Ammon's horn (tissue), 1 donor: ENCODE measurements at regions not wholly inside any gene's neighbourhood (a gene's known extent, or its start where the extent isn't known, plus 50 kb on each side); places are given as distances from the start of the nearest gene placed in this dataset.
"Not testable (repeated sequence)": the region's sequence is repeated elsewhere in the genome, so short reads cannot be mapped to it uniquely, and the experiment has no call there.

Experiments used
- DNase-seq: peaks from one replicate; pipeline ENCODE4 v3.0.0-alpha.2; 2016; ENCODE audit warnings: low spot score

DNA sequence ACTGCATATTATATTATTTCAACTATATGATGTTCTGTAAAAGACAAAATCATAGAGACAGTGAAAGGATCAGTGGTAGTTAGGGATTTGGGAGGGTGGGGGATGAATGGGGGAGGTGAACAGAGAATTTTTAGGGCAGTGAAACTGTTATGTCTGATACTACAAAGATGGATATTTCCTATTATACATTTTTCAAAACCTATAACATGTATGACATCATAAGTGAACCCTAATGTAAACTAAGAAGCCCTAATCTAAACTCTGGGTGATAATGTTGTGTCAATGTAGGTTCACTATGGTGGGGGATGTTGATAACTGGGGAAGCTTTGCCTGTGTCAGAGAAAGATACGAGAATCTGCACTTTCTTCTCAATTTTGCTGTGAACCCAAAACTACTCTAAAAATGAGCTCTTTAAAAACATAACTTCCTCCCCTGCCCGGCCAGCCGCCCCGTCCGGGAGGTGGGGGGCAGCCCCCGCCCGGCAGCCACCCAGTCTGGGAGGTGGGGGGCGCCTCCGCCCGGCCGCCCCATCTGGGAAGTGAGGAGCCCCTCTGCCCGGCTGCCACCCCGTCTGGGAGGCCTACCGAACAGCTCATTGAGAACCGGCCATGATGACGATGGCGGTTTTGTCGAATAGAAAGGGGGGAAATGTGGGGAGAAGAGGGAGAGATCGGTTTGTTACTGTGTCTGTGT is 234.4 kb downstream of the RPIA start:
- no peak for DNase-seq

DNA sequence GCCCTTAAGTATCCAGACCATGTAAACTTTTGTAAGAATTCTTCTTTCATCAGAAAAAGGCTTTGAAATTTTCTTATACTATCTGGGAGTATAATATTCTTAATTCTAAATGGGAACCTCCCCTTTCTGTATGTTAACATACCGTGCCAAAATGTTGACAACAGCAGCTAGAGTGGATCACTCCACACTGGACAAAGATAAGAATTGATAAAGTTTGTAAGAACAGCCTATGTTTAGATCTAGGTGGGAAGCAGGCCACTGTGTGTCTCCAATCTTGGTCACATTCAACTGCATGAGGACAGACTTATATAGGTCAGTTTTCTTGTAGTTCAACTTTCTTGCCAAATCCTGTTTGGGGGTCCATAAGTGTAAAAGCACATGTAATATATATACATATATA is 235.7 kb downstream of the RPIA start:
- DNase-seq: no peak

DNA sequence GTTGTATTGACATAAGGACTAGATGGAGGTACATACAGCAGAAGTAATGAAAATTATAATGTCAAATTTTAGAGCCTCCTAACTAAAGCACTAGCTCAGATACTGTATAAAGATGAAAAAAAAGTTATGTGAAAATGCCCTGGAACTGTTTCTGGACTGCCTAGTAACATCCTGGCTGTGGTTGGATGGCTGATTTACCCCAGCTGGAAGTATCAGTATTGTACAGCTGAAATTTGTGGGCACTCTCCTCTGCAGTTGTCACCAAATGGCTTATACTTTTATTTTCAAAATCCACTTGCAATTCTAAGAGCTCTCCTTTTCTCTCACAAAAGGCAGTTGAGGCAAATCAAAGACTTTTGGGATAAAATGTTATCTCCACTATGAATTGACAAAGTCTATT is 239.2 kb downstream of the RPIA start:
- no peak for DNase-seq

DNA sequence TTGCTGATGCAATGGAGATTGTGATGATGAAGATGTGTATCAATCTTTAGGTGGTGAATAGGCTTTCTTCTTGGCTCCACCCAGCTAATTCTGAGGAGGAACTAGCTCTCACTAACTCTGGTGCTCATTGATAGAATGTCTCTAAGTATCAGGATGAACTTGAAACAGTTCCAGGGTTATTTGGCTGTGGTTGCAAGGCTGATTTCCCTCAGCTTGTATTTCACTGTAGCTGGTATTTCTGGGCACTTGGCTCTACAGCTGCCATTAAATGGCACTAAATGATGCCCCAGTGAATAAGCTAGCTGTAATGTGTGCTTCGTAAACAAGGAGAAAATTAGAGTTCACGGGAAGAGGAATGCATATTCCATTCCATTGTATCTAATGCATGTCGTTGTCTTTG is 241.2 kb downstream of the RPIA start:
- no peak for DNase-seq

DNA sequence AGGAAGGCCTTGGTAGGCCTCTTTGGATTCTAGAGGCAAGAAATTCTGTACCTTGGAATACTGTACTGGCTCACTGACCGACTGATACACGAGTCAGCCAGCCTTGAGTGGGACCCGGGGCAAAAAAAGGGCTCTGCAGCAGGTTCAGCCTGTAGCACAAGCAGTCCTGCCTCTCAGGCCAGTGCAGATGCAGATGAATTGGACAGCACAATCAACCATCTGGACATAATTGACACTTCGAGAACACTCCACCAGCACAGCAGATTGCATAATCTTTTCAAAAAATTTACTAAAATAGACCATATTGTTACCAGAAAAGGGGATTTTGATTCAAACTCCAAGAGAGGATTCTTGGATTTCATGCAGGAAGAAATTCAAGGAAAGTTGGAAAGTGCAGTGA is 241.6 kb downstream of the RPIA start:
- no peak for DNase-seq

DNA sequence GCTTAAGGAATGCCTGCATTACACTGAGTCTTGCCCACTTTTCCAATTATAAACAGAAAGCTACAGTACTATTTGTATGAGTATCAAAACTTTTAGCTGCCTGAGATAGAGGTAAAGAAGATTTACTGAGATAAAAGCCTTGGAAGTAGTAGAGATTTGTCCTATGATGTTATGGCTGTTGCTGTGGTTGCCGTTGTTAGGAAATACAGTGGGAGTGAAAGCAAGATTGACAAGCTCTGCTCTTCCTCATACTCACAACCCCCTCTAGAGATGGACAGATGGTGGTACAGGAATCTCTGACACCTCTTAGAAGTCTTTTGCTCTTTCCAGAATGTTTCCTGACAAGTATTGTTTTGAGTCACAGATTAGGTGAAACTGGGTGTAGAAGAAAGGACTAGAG is 242.5 kb downstream of the RPIA start:
- DNase-seq: no peak

DNA sequence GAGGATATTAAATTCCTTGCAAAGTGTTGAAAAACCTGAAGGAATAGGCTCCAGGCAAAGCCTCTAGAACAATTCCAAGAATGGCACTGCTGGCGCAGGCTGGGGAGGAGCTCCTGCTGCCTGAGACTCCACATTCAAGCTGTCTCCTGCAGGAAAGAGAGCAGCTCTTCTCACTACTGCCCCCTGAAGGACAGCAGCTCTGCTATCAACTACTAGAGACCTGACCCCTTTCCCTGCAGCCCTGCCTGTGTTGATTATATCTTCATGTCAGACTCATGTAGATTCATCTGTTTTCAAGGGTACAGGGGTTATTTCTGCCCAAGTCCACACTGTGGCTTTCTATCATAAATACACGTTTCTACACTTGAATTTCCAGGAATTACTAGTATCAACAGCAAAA is 249.7 kb downstream of the RPIA start:
- not testable (repeated sequence) for DNase-seq

DNA sequence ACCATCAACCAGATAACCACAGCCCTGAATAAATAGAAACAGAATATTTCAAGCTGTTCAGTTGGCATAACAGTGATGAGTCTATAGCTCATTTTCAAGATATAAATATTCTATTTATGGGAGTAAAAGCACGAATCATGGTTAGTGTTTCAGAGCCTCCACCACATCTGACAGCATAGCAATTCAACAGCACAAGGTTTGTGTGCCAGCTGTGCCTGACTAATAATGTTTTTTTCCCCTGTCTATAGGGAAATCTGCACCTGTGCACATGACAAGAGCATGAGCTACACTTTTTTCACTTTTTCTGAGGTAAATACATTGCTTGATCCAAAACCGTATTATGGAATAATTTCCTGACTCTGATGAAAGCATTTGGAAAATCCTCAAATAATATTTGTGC is 251.3 kb downstream of the RPIA start:
- no peak for DNase-seq

DNA sequence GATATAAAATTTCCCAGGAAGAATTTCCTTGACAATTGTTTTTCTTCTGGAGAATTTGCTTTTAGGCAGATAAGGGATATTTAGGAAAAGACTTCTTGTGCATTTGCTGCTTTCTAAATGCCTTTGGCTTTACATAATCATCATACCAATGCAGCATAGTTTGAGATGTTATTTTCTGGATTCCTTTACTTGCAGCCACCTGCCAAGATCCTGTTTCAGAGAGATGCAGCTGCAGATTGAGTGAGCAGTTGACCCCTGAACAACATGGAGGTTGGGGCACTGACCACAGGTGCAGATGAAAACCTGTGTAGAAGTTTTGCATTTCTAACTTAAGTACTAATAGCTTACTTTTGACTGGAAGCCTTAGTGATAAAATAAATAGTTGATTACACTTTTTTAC is 257.9 kb downstream of the RPIA start:
- no peak for DNase-seq

DNA sequence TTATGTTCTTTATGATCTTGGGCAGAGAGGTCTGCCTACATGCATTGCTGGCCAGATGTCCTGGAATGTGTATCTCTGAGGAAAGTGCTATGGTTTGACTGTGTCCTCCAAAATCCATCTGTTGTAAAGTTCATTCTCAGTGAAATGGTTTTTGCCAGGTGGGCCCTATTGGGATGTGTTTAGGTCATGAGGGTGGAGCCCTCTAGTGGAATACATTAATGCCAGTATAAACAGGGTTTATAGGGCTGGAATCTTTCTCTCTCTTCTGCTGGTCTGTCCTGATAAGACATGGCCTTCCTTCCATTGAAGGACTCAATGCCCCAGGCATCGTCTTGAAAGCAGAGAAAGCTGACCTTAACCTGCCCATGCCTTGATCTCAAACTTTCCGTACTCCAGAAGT is 258.5 kb downstream of the RPIA start:
- no peak for DNase-seq

DNA sequence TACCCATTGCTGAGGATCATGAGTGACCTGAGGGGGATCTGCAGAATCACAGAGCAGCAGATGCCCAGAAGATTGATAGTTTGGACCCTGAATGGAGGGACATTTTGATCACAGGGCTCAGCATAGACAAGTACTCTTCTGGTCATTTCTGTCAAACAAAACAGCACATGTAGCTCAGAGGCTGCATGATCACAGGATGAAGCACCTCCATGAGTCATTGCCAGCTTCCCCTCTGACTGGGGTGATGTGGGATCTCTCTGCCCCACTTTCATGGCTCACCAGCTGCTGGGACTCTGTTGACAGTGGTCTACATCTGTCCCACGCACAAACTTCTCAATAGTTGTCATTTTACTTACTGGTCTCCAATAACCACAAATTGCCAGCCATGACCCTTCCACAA is 264.1 kb downstream of the RPIA start:
- DNase-seq: no peak

DNA sequence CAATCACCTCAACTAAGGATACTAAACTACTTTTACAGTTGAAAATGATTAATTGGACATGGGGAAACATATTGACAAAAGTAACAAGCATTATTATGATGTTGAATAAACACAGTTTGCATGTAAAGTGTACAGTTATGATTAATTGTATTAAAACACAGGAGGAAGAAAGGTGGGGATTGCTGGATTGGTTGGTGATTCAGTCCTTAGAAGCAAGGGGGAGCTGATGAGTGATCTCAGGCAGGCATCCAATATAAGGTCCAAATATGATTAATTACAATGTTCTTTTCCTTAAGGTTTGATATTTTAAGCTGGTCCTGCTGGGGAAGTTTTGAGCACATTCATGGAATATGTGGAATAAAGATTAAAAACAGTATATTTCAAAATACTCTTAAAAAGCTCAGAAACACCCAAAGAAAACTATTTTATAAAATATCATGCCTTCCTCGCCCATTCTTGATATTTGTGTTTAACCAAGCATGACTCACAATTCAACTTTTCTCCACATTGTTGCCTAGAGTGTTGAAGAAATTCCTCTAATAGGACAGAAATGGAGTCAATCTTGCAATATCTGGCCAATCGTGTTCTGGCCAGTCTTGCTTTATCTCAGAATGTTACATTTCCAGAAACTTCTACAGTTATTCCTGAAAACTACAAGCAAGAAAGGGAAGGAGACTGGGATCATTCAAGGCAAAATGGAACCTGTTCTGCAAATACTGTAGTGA is 268.2 kb downstream of the RPIA start:
- no peak for DNase-seq

DNA sequence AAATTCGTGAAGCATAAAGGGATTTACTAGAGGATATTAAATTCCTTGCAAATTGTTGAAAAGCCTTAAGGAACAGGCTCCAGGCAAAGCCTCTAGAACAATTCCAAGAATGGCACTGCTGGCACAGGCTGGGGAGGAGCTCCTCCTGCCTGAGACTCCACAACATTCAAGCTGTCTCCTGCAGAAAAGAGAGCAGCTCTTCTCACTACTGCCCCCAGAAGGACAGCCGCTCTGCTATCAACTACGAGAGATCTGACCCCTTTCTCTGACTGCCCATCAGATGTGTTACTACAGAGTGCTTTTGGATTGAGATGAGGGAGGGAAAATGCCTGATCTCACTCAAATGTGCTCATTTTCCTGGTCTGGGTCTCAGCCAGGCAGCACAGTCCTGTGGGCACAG is 269.9 kb downstream of the RPIA start:
- DNase-seq: not testable (repeated sequence)

DNA sequence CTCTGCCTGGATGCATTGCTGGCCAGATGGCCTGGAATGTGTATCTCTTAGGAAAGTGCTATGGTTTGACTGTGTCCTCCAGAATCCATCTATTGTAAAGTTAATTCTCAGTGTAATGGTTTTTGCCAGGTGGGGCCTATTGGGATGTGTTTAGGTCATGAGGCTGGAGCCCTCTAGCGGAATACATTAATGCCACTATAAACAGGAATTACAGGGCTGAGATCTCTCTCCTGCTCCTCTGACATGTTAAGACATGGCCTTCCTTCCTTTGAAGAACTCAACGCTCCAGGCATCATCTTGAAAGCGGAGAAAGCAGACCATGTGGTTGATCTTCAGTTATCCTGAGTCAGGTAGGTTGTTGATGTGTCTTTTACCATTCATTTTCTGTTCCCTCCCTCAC is 276.4 kb downstream of the RPIA start:
- no peak for DNase-seq

DNA sequence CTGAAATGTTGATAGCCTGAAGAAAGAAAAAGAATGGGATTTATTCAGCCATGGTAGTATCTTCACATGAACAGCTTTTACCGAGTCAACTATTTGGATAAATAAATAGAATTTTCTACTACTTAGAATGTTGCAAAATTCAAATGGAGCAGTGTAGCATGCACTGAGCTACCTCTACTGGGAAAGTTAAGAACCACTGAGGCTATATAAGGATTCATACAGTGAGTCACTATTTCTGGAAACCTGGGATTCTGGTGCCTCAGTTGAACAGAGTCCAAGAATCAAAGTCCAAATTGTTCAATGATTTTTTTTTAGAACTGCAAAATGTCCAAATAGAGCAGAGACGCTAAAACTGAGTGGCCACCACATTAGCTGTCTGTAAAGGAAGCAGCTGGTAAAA is 286.5 kb downstream of the RPIA start:
- not testable (repeated sequence) for DNase-seq

DNA sequence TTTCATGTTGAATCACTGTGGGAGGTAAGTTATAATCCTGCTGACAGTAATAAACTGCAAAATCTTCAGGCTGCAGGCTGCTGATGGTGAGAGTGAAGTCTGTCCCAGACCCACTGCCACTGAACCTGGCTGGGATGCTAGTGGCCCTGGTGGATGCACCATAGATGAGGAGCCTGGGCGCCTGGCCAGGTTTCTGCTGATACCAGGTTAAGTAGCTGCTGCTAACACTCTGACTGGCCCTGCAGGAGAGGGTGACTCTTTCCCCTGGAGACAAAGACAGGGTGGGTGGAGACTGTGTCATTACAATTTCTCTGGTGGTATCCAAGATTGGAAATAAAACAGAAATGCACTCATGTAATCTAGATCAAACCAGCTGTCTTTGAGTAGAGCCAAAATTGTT is 287.0 kb downstream of the RPIA start:
- not testable (repeated sequence) for DNase-seq

DNA sequence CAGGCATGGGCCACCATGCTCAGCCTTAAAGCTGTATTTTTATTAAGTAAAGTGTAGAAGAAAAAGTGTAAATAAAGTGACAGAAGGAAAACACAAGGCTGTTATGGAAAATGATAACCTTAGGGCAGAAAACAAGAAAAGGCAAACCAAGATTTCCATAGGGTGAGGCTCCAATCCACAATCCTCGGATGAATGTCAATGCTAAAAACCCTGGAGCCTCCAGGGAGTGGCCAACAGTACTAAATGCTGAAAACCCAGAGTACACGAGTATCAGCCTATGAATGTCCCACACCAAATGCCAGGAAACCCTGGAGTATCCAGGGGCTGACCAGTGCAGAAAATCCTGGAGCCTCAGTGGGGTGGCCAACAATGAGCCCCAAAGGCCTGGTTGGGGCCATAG is 292.6 kb downstream of the RPIA start:
- DNase-seq: not testable (repeated sequence)

DNA sequence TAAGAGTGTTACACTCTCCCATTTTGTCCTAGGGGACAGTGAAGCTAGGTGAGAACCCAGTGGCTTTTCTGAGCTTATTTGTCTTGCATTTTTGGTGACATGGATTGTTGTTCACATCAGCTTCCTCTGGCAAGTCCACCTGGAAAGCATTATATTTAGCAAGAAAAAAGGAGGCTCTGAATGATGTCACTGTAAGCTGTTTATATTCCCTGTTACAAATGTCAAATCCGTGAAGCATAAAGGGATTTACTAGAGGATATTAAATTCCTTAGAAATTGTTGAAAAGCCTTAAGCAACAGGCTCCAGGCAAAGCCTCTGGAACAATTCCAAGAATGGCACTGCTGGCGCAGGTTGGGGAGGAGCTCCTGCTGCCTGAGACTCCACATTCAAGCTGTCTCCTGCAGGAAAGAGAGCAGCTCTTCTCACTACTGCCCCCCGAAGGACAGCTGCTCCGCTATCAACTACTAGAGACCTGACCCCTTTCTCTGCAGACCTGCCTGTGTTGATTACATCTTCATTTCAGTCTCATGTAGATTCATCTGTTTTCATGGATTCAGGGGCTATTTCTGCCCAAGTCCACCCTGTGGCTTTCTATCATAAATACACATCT is 295.4 kb downstream of the RPIA start:
- not testable (repeated sequence) for DNase-seq

DNA sequence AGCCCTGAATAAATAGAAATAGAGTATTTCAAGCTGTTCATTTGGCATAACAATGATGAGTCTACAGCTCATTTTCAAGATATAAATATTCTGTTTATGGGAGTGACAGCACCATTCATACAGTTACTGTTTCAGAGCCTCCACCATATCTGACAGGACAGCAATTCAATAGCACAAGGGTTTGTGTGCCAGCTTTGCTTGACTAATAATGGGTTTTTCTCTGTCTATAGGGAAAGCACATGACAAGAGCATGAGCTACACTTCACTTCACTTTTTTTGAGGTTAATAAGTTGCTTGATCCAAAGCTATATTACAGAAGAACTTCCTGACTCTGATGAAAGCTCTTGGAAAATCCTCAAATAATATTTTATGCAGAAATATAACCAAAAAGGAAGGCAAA is 297.1 kb downstream of the RPIA start:
- not testable (repeated sequence) for DNase-seq

DNA sequence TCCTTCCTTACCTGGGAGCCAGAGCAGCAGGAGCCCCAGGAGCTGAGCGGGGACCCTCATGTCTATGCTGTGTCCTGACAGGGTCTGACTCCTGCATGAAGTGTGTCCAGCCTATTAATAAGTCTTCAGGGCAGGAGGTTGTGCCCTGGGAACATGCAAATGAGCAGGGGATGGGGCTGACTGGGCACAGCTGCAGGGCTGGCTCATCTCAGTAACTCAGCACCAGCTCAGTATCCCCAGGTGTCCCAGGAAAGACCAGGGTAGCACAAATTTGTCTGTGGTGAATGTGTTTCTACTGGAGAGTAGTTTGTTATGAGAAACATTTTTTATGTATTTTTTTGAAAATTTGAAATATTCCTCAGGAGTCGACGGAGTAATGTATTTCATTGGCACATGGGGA is 301.3 kb downstream of the RPIA start:
- not testable (repeated sequence) for DNase-seq

DNA sequence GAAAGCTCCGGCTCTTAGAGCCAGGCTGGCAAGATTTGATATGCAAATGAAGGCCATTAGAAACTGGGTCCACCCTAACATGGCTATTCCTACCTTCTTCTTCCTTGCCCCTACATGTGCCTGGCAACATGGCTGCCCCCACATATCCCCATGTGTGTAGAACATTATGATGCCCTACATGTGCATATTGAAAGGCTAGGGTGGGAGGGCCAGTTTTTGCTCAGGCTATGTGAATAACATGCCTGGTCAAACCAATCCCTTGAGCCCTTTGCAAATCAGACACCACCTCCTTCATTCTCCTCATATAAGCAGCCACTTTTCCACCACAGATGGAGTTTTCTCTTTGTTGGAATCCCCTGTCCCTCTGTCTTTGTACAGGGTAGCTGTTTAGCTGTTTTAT is 303.4 kb downstream of the RPIA start:
- not testable (repeated sequence) for DNase-seq

DNA sequence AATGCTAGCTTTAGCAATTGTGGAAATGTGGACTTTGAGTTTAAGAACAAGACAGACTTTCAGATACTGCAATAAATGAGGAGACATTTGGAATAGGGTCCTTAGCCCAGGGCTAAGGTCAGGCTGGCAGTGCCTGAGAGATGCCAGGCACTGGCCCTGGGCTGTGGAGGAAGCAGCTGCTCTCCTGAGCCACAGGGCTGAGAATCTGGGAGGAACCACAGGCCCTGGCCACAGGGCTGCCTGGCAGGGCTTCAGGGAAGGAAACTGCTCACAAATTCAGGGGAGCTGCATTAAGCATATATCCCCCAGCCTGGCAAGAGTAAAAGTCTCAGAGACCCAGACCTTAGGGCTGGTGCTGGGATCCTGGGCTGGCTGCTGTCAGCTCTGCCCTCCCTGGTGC is 305.1 kb downstream of the RPIA start:
- not testable (repeated sequence) for DNase-seq

DNA sequence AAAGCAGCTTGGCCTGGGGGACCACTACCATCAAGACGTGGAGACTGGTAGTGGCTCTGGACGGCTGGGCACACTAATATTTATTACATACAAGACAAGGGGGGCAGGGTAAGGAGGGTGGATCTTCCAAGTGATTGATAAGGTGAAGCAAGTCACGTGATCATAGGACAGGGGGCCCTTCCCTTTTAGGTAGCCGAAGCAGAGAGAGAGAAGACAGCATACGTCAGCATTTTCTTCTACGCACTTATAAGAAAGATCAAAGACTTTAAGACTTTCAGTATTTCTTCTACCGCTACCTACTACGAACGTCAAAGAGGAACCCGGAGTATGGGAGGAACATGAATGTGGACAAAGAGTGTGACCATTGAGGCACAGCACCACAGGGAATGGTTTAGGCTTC is 307.9 kb downstream of the RPIA start:
- DNase-seq: no peak
